Ascending aorta (tissue), 2 donors: ENCODE measurements at regions not wholly inside any gene's neighbourhood (a gene's known extent, or its start where the extent isn't known, plus 50 kb on each side); places are given as distances from the start of the nearest gene placed in this dataset.

ENCODE experiments used
- DNase-seq, 2 donors: peaks; one replicate each; pipeline ENCODE4 v3.0.0-alpha.2; 2019; ENCODE audit warnings: low spot score in 2 of 2
- H3K27ac ChIP-seq, 2 donors: fragments of 200-600 bp; sonication (generic); one replicate each; pipeline ENCODE4 v1.5.1; 2016 to 2017; ENCODE audit warnings: mild to moderate bottlenecking in 1 of 2
- H3K27me3 ChIP-seq: fragments of 200-600 bp; sonication (generic); one replicate; pipeline ENCODE4 v1.5.1; 2017
- H3K36me3 ChIP-seq, 2 donors: fragments of 200-600 bp; sonication (generic); one replicate each; pipeline ENCODE4 v1.5.1; 2016
- H3K4me1 ChIP-seq, 2 donors: fragments of 200-600 bp; sonication (generic); one replicate each; pipeline ENCODE4 v1.5.1; 2016 to 2017; ENCODE audit warnings: mild to moderate bottlenecking in 1 of 2
- H3K4me3 ChIP-seq, 2 donors: fragments of 200-600 bp; sonication (generic); one replicate each; pipeline ENCODE4 v1.5.1; 2016 to 2017; ENCODE audit warnings: mild to moderate bottlenecking in 1 of 2
- H3K9me3 ChIP-seq, 2 donors: fragments of 200-600 bp; sonication (generic); one replicate each; pipeline ENCODE4 v1.5.1; 2016
- CTCF ChIP-seq, 3 experiments: fragments of 200-600 bp in 2 of 3; fragments of 450-650 bp in 1 of 3; sonication (generic) in 2 of 3; IDR thresholded peaks; one replicate each; pipeline ENCODE4 v1.5.1; 2016 to 2019; ENCODE audit warnings: antibody characterized with exemption in 3 of 3, mild to moderate bottlenecking in 1 of 3, moderate library complexity in 1 of 3
- intact Hi-C: fragments of 100-400 bp; cut with DNase I; formaldehyde crosslinking; loops from one replicate; pipeline ENCODE4 v1.15.1; 2023

DNA sequence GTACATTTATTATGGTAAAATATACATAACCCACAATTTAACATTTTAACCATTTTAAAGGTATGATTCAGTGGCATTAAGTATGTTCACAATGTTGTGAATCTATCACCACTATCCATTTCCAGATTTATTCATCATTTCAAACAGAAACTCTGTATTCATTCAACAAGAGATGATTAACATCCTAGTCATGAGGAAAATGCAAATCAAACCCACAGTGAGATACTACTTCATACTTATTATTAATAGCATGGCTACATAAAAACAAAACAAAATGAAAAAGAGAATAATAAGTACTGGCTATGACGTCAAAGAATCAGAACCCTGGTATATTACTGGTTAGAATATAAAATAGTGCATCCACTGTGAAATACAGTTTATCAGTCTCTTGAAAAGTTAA is 386.6 kb upstream of the POM121L12 start:
- no peak for TF ChIP-seq CTCF (IDR thresholded peaks at IDR 0.05)
- no peaks in the 10 kb centered on the region for H3K36me3 ChIP-seq
- H3K4me3 ChIP-seq = no peak overlapping the region
- no peak overlapping the region for H3K27ac ChIP-seq
- no peaks in the 10 kb centered on the region for H3K9me3 ChIP-seq
- H3K4me1 ChIP-seq = no peaks in the 10 kb centered on the region
- intact Hi-C loops = no loop called here
- no peak for DNase-seq
- no peaks in the 10 kb centered on the region for H3K27me3 ChIP-seq

- H3K36me3 ChIP-seq = no peaks in the 10 kb centered on the region
- no peak for DNase-seq
- no peak overlapping the region for H3K4me3 ChIP-seq
- no peaks in the 10 kb centered on the region for H3K27me3 ChIP-seq
- intact Hi-C loops = no loop called here
- H3K9me3 ChIP-seq = no peaks in the 10 kb centered on the region
- no peak for TF ChIP-seq CTCF (IDR thresholded peaks at IDR 0.05)
- no peak overlapping the region for H3K27ac ChIP-seq
- H3K4me1 ChIP-seq = no peaks in the 10 kb centered on the region
Observed at GRCh38 chr7:52647046-52647445, 388.4 kb upstream of the POM121L12 start.

DNA sequence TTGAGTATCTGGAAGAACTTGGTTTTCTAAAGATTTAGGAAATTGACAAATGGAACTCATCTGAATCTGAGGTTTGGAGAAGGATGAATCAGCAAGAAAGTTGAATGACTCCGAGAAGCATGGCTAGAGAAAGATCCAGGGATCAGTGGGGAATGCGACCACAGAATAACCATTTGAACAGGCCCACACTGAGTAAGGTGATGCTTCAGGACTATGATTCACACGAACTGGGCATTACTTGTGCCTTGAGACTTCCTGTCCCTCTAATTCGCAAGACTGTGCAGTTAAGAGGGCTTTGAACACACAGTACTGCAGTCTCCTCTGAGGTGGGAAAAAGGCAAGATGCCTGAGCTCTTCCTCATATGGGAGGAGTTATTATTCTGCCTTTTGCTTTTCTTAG is 395.5 kb upstream of the POM121L12 start:
- no peaks in the 10 kb centered on the region for H3K4me1 ChIP-seq
- no peaks in the 10 kb centered on the region for H3K36me3 ChIP-seq
- no peak for DNase-seq
- TF ChIP-seq CTCF (IDR thresholded peaks at IDR 0.05) = no peak
- H3K4me3 ChIP-seq = no peak overlapping the region
- no peak overlapping the region for H3K27ac ChIP-seq
- no peaks in the 10 kb centered on the region for H3K27me3 ChIP-seq
- intact Hi-C loops = no loop called here
- no peaks in the 10 kb centered on the region for H3K9me3 ChIP-seq

- DNase-seq = no peak
- H3K9me3 ChIP-seq = no peaks in the 10 kb centered on the region
- TF ChIP-seq CTCF (IDR thresholded peaks at IDR 0.05) = no peak
- no peaks in the 10 kb centered on the region for H3K27me3 ChIP-seq
- no peak overlapping the region for H3K27ac ChIP-seq
- no peak overlapping the region for H3K4me3 ChIP-seq
- H3K36me3 ChIP-seq = no peaks in the 10 kb centered on the region
- no peaks in the 10 kb centered on the region for H3K4me1 ChIP-seq
- intact Hi-C loops = no loop called here
Observed at GRCh38 chr7:52639126-52639525, 396.3 kb upstream of the POM121L12 start.

DNA sequence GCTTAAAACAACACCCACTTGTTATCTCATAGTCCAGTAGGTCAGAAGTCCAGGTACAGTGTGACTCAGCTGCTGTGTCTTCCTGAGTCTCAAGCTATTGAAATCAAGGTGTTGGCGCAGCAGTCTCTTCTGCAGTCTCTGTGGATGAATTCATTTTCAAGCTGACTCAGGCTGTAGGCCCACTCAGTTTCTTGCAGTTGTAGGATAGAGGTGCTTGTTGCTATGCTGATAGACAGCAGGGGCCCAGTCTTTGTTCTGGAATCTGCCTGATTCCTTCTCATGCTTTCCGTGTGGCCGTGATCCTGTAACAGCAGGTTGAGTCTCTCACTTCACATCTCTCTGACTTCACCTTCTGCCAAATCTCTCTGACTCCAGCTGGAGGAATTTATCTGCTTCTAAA is 400.4 kb upstream of the POM121L12 start:
- no peak overlapping the region for H3K27ac ChIP-seq
- no peak for TF ChIP-seq CTCF (IDR thresholded peaks at IDR 0.05)
- H3K36me3 ChIP-seq = no peaks in the 10 kb centered on the region
- no peaks in the 10 kb centered on the region for H3K9me3 ChIP-seq
- no peaks in the 10 kb centered on the region for H3K27me3 ChIP-seq
- intact Hi-C loops = no loop called here
- H3K4me3 ChIP-seq = no peak overlapping the region
- H3K4me1 ChIP-seq = no peaks in the 10 kb centered on the region
- DNase-seq = no peak

- no peak for DNase-seq
- intact Hi-C loops = no loop called here
- no peak for TF ChIP-seq CTCF (IDR thresholded peaks at IDR 0.05)
- no peaks in the 10 kb centered on the region for H3K4me1 ChIP-seq
- no peaks in the 10 kb centered on the region for H3K36me3 ChIP-seq
- H3K27me3 ChIP-seq = no peaks in the 10 kb centered on the region
- H3K27ac ChIP-seq = no peak overlapping the region
- H3K9me3 ChIP-seq = no peaks in the 10 kb centered on the region
- no peak overlapping the region for H3K4me3 ChIP-seq
Observed at GRCh38 chr7:52620849-52621248, 414.6 kb upstream of the POM121L12 start.
